ENCODE measurements at regions not wholly inside any gene's neighbourhood (a gene's known extent, or its start where the extent isn't known, plus 50 kb on each side); places are given as distances from the start of the nearest gene placed in this dataset.

GRCh38 chr12:25788707-25789442, 169.6 kb upstream of the RASSF8 start:
- TF ChIP-seq POLR2A (IDR thresholded peaks at IDR 0.05): no peak
- no peak for TF ChIP-seq CTCF (IDR thresholded peaks at IDR 0.05)
- no peak for TF ChIP-seq POLR2AphosphoS5 (IDR thresholded peaks at IDR 0.05; ENCODE audit: insufficient read depth in 1 of 2, low read depth in 1 of 2)
